ENCODE measurements at regions not wholly inside any gene's neighbourhood (a gene's known extent, or its start where the extent isn't known, plus 50 kb on each side); places are given as distances from the start of the nearest gene placed in this dataset.

DNA sequence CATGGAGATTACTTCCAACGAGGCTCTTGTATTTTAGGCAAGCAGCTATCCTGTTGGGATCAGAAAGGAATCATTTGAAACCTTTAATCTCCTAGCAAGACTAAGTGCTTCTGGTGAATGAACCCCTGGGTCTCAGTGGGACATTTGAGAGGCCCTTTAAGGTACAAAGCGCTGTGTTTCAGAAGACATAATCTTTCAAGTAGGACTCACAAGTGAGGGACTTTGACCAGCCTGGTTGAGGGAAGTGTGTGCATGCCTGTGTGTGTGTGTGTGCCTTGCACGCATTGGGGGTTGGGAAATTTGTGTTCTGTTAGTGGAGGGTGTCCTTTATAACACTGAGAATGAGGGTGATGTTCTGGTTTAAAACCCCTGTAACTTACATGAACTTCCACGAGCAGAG lies 64.4 kb upstream of the KCNG1 start:
- TF ChIP-seq, protein P1, sequence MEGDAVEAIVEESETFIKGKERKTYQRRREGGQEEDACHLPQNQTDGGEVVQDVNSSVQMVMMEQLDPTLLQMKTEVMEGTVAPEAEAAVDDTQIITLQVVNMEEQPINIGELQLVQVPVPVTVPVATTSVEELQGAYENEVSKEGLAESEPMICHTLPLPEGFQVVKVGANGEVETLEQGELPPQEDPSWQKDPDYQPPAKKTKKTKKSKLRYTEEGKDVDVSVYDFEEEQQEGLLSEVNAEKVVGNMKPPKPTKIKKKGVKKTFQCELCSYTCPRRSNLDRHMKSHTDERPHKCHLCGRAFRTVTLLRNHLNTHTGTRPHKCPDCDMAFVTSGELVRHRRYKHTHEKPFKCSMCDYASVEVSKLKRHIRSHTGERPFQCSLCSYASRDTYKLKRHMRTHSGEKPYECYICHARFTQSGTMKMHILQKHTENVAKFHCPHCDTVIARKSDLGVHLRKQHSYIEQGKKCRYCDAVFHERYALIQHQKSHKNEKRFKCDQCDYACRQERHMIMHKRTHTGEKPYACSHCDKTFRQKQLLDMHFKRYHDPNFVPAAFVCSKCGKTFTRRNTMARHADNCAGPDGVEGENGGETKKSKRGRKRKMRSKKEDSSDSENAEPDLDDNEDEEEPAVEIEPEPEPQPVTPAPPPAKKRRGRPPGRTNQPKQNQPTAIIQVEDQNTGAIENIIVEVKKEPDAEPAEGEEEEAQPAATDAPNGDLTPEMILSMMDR (IDR thresholded peaks at IDR 0.05): no peak
- no peak for TF ChIP-seq POLR2AphosphoS5 (IDR thresholded peaks at IDR 0.05)

All from esophagus muscularis mucosa (tissue), 3 donors.